Muscle layer of duodenum (tissue), 2 donors: ENCODE measurements at regions not wholly inside any gene's neighbourhood (a gene's known extent, or its start where the extent isn't known, plus 50 kb on each side); places are given as distances from the start of the nearest gene placed in this dataset.

Source experiments
- H3K27ac ChIP-seq: one replicate; pipeline ENCODE4 v1.7.0; 2013; ENCODE audit warnings: mild to moderate bottlenecking, low read length
- H3K27me3 ChIP-seq: one replicate; pipeline ENCODE4 v1.7.0; 2013; ENCODE audit warnings: low read depth, mild to moderate bottlenecking, control low read depth, low read length
- H3K36me3 ChIP-seq, 2 donors: one replicate each; pipeline ENCODE4 v1.7.0; 2013; ENCODE audit warnings: low read length in 2 of 2, control low read depth in 1 of 2, mild to moderate bottlenecking in 1 of 2; ENCODE audit not compliant: insufficient read depth in 2 of 2, control insufficient read depth in 1 of 2
- H3K4me1 ChIP-seq, 2 donors: one replicate each; pipeline ENCODE4 v1.7.0; 2013; ENCODE audit warnings: low read length in 2 of 2, mild to moderate bottlenecking in 2 of 2, control low read depth in 1 of 2, moderate library complexity in 1 of 2; ENCODE audit not compliant: insufficient read depth in 2 of 2, control insufficient read depth in 1 of 2
- H3K4me3 ChIP-seq, 2 donors: one replicate each; pipeline ENCODE4 v1.7.0; 2013; ENCODE audit warnings: low read length in 2 of 2, low read depth in 1 of 2, mild to moderate bottlenecking in 1 of 2
- H3K9me3 ChIP-seq, 2 donors: one replicate each; pipeline ENCODE4 v1.7.0; 2013; ENCODE audit warnings: low read length in 2 of 2, control low read depth in 1 of 2, mild to moderate bottlenecking in 1 of 2; ENCODE audit not compliant: control insufficient read depth in 1 of 2
- donor health status: healthy.

GRCh38 chr3:164467007-164467406 is 611.3 kb downstream of the SI start:
- no peak overlapping the region for H3K4me3 ChIP-seq
- no peaks in the 10 kb centered on the region for H3K9me3 ChIP-seq
- no peaks in the 10 kb centered on the region for H3K36me3 ChIP-seq
- H3K27ac ChIP-seq, result no peak overlapping the region
- no peaks in the 10 kb centered on the region for H3K27me3 ChIP-seq
- no peaks in the 10 kb centered on the region for H3K4me1 ChIP-seq

GRCh38 chr3:164465172-164465571 is 613.1 kb downstream of the SI start:
- no peaks in the 10 kb centered on the region for H3K36me3 ChIP-seq
- H3K4me1 ChIP-seq, result no peaks in the 10 kb centered on the region
- no peak overlapping the region for H3K4me3 ChIP-seq
- H3K27ac ChIP-seq, result no peak overlapping the region
- no peaks in the 10 kb centered on the region for H3K27me3 ChIP-seq
- H3K9me3 ChIP-seq, result no peaks in the 10 kb centered on the region

GRCh38 chr3:164460851-164461250 is 617.4 kb downstream of the SI start:
- Histone ChIP-seq H3K36me3 (no peaks in the 10 kb centered on the region), H3K4me1 (no peaks in the 10 kb centered on the region), H3K4me3 (peak overlapping the region in 1 of 2 donors; percentile 19), H3K9me3 (no peaks in the 10 kb centered on the region), H3K27me3 (no peaks in the 10 kb centered on the region), H3K27ac (no peak overlapping the region)

- Histone ChIP-seq H3K9me3 (no peaks in the 10 kb centered on the region), H3K4me1 (no peaks in the 10 kb centered on the region), H3K27me3 (no peaks in the 10 kb centered on the region), H3K36me3 (no peaks in the 10 kb centered on the region), H3K27ac (no peak overlapping the region), H3K4me3 (no peak overlapping the region)
These were observed 618.7 kb downstream of the SI start for GRCh38 chr3:164459521-164460151.

GRCh38 chr3:164458986-164459385 is 619.3 kb downstream of the SI start:
- Histone ChIP-seq H3K4me3 (no peak overlapping the region), H3K27ac (no peak overlapping the region), H3K36me3 (no peaks in the 10 kb centered on the region), H3K9me3 (no peaks in the 10 kb centered on the region), H3K27me3 (no peaks in the 10 kb centered on the region), H3K4me1 (no peaks in the 10 kb centered on the region)

- no peaks in the 10 kb centered on the region for H3K4me1 ChIP-seq
- H3K4me3 ChIP-seq, result no peak overlapping the region
These were observed 624.6 kb downstream of the SI start for GRCh38 chr3:164453714-164454113.

GRCh38 chr3:164452707-164453106 is 625.6 kb downstream of the SI start:
- no peak overlapping the region for H3K27ac ChIP-seq
- no peaks in the 10 kb centered on the region for H3K27me3 ChIP-seq
- H3K36me3 ChIP-seq, result no peaks in the 10 kb centered on the region
- no peaks in the 10 kb centered on the region for H3K4me1 ChIP-seq
- no peak overlapping the region for H3K4me3 ChIP-seq
- peaks cover 0 to 2% of the 10 kb centered on the region in 2 donors for H3K9me3 ChIP-seq

More at GRCh38 chr3:164453714-164454113, 624.6 kb downstream of the SI start:
- no peaks in the 10 kb centered on the region for H3K36me3 ChIP-seq
- H3K27me3 ChIP-seq, result no peaks in the 10 kb centered on the region
- no peak overlapping the region for H3K27ac ChIP-seq
- H3K9me3 ChIP-seq, result no peaks in the 10 kb centered on the region

- H3K4me3 ChIP-seq, result no peak overlapping the region
- no peaks in the 10 kb centered on the region for H3K36me3 ChIP-seq
- no peaks in the 10 kb centered on the region for H3K4me1 ChIP-seq
- H3K27ac ChIP-seq, result peak overlapping the region; percentile 31
- no peaks in the 10 kb centered on the region for H3K27me3 ChIP-seq
- peaks cover 0 to 2% of the 10 kb centered on the region in 2 donors for H3K9me3 ChIP-seq
These were observed 627.0 kb downstream of the SI start for GRCh38 chr3:164451072-164451910.

- H3K4me1 ChIP-seq, result no peaks in the 10 kb centered on the region
- no peak overlapping the region for H3K4me3 ChIP-seq
- no peaks in the 10 kb centered on the region for H3K36me3 ChIP-seq
- H3K9me3 ChIP-seq, result peaks cover 0 to 2% of the 10 kb centered on the region in 2 donors
- H3K27me3 ChIP-seq, result no peaks in the 10 kb centered on the region
- peak overlapping the region; percentile 7 for H3K27ac ChIP-seq
These were observed 627.9 kb downstream of the SI start for GRCh38 chr3:164450276-164450905.

- Histone ChIP-seq H3K9me3 (no peaks in the 10 kb centered on the region), H3K4me1 (no peaks in the 10 kb centered on the region), H3K27me3 (no peaks in the 10 kb centered on the region), H3K36me3 (no peaks in the 10 kb centered on the region), H3K4me3 (no peak overlapping the region), H3K27ac (no peak overlapping the region)
These were observed 659.1 kb downstream of the SI start for GRCh38 chr3:164419220-164419619.

- Histone ChIP-seq H3K27ac (no peak overlapping the region), H3K9me3 (no peaks in the 10 kb centered on the region), H3K4me1 (no peaks in the 10 kb centered on the region), H3K36me3 (no peaks in the 10 kb centered on the region), H3K27me3 (no peaks in the 10 kb centered on the region), H3K4me3 (no peak overlapping the region)
These were observed 659.9 kb downstream of the SI start for GRCh38 chr3:164418414-164418813.
